OCI-LY7 (cell line): ENCODE measurements at regions not wholly inside any gene's neighbourhood (a gene's known extent, or its start where the extent isn't known, plus 50 kb on each side); places are given as distances from the start of the nearest gene placed in this dataset.

Source experiments
- CTCF ChIP-seq: fragments of 200-600 bp; sonication (generic); conservative IDR thresholded peaks from 2 replicates; pipeline ENCODE4 v1.5.1; 2014; ENCODE audit warnings: mild to moderate bottlenecking, antibody characterized with exemption, low read length, moderate library complexity, mixed read lengths
- EZH2phosphoT487 ChIP-seq: fragments of 200-600 bp; sonication (generic); IDR thresholded peaks from 2 replicates; pipeline ENCODE4 v1.6.1; 2018; ENCODE audit warnings: low read depth, borderline replicate concordance, mild to moderate bottlenecking, mixed run types, antibody characterized with exemption, low read length, moderate library complexity, mixed read lengths

GRCh38 chr13:64540976-64541375 is 2689.2 kb downstream of the PCDH9 start:
- TF ChIP-seq EZH2phosphoT487 = no peak
- no peak for TF ChIP-seq CTCF
